GM19351 (cell line): ENCODE measurements at regions not wholly inside any gene's neighbourhood (a gene's known extent, or its start where the extent isn't known, plus 50 kb on each side); places are given as distances from the start of the nearest gene placed in this dataset.

Experiments used
- ATAC-seq: cut with Tn5 transposase; IDR thresholded peaks from one replicate; pipeline ENCODE4 v1.9.1; 2021; ENCODE audit warnings: mild to moderate bottlenecking, moderate library complexity; ENCODE audit not compliant: unreplicated experiment

DNA sequence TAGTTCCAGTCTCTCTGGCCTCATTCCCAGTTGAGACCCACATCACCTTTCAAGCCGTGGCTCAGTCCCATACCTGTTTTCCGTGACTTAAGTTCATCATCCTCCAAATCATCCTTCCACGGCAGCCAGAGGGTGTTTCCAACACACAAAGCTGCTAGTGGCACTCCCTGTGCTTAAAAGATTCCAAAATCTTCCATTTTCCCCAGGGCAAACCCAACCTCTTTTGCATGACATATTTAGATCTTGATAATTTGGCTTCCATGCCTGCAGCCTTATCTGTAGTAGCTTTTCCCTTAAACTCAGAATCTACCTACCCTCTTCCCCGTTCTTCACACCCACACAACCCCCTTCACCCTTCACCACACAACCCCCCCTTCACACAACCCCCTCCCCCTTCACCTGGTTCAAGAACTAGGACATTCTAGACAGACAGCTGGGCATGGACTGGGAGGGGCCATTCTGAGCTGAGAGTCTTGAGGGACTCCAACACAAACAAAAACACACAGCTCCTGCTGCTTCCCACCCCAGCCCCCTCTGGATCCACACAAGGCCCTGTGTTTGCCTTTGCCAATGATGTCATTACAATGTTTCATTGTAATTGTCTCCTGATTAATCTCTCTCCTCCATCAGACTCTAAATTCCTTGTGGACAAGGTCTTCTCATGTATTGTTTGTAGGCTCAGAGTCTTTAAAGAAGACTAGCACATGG, 268.2 kb downstream of the SH3GL2 start:
- ATAC-seq, result no peak

DNA sequence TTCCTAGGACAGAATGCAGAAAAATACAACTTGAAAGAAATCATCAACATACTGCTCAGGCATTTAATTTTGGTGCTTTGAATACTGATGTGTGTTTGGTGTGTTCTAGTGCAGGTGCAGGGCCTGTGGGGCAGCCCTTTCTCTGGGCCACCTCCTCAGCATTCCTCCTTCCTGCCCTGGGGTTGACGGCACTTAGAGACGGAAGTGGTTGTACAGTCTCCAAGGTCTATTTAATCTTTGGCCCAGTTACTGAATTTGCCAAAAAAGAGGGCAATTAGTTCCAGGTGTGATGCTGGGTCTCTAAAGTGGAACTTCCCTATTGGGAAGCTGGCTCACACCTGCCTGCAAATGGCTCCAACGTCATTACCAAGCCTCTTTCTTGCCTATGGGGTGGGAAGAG, 269.0 kb downstream of the SH3GL2 start:
- ATAC-seq, result no peak

GRCh38 chr9:17852108-17852507, 273.2 kb downstream of the SH3GL2 start:
- ATAC-seq, result no peak

GRCh38 chr9:17854487-17854886, 275.6 kb downstream of the SH3GL2 start:
- ATAC-seq, result no peak

GRCh38 chr9:17856995-17857394, 278.1 kb downstream of the SH3GL2 start:
- no peak for ATAC-seq

- ATAC-seq, result no peak
These were observed 280.4 kb downstream of the SH3GL2 start for GRCh38 chr9:17859228-17859627.

GRCh38 chr9:17859987-17860386, 281.1 kb downstream of the SH3GL2 start:
- ATAC-seq, result no peak

DNA sequence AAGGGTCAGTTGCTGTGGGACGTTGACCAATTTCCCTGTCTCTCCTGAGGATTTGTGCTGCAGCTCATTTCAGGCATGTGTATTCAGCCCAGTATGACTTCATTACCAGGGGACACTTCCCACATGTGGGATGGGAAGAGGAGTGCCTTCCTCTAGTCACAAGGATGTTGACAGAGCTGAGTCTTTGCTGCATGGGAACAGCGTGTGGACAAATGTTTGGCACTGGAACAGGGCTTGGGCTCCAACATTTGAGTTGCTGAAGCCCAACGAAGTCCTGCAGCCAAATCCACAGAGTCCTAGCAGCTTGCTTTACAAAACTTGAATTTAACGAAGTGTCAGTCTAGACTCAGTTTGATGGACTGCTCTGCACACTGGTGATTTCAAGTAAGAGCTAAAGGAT, 283.2 kb downstream of the SH3GL2 start:
- ATAC-seq, result no peak

GRCh38 chr9:17862629-17863028, 283.8 kb downstream of the SH3GL2 start:
- ATAC-seq, result no peak

DNA sequence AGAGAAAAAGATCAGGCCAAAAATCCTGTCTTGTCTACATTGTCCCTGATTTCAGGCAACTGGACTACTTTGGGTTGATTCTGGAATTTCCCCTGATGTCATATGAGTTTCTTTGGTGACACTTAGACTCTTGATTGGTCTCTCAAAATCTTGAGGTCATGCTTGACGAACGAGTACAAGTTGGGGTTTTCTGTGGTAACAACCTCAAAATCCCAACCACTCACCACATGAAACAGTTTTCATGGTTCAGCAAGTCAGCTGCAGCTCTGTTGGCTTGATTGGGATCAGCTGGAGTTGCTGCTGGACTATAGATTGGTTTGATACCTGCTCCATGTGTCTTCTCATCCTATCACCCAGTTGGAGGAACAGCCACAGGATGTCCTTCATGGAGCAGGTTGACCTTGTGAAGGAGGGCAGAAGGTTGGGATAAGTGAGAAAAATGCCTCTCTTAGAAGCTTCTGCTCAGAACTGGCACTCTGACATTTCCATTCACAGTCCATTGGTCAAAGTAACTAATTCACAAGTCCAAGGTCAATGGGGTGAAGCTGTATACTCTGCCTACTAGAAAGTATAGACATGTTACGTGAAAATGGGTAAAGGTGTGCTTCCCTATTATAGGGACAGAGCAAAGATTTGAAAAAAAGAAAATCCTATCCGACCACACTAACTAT, 284.5 kb downstream of the SH3GL2 start:
- ATAC-seq, result peak; percentile 89

DNA sequence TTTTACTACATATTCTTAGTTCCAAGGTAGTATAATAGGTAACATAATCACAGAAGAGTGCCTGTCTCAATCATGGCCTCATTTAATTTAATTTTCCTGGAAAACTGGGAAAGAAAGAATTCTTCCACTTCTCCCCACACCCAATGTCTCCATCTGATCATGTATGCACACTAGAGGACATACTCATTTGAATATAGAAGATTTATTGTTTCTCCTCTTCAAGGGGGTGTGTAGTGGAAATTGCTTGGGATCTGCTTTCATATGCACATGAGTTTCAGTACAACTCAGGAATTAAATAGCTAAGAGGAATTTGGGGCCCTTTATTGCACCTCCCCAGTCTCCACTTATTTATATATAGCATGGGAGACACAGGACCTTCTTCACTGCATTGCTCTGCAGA, 285.1 kb downstream of the SH3GL2 start:
- ATAC-seq, result no peak

- no peak for ATAC-seq
These were observed 286.1 kb downstream of the SH3GL2 start for GRCh38 chr9:17864951-17865350.

- no peak for ATAC-seq
These were observed 287.0 kb downstream of the SH3GL2 start for GRCh38 chr9:17865881-17866280.

DNA sequence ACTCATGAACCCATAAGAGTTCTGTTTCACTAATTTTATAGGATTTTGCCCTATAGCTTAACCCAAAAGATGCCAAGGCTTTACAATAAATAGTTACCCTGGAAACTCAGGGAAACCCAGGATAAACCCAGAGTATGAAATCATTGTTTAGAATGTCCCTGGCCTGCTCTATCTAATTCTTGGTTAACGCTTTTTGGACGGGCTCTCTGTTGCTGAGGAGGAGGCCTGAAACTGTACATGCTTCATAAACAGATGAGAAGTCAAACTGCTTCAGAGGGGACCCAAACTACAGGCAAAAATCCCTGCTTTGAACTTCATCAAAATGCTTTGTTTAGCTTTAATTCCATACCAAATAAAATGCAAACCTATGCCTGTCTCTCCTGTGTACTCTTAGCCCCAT, 291.9 kb downstream of the SH3GL2 start:
- ATAC-seq, result no peak

DNA sequence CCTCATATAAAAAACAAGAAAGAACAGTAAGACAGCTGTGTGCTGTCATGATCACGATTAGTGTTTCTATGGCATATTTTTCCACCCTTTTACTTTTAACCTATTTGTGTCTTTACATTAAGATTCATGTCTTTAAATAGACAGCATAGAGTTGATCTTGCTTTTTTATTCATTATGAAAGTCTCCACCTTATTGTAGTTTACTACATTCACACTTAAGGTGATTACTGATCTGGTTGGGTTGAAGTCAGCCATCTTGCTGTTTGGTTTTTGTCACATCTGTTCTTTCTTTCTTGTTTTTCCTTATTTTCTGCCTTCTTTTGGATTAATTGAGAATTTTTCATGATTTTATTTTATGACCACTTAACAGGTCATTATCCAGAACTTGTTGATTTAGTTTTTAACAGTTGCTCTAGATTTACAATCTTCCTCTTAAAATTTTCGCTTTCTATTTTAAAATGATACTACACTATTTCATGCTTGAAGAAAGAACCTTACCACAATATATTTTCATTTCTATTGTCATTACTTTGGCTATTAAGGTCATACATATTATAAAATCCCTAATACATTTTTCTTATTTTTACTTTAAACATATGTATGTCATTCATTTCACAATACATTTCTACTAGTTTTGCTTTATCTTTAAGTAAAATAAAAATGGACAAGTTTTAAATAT, 292.5 kb downstream of the SH3GL2 start:
- no peak for ATAC-seq

DNA sequence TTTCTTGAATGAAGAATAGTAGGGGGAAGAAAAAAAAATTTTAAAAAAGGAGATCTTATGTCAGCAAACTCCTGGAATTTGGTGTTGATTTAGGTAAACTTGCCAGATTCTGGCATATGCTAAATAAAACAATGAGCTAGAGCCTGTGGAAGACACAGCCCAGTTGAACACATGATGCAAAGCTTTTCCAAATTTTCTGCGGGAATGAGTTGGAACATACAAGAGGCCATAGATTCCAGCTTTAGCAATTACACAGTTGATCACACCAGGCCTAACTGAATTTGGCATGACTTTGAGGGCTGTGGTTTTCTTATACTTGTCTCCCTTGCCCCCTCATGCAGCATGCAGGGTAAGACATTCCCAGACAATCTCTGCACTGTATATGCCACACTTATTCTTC, 297.0 kb downstream of the SH3GL2 start:
- no peak for ATAC-seq

GRCh38 chr9:17876687-17877086, 297.8 kb downstream of the SH3GL2 start:
- no peak for ATAC-seq

DNA sequence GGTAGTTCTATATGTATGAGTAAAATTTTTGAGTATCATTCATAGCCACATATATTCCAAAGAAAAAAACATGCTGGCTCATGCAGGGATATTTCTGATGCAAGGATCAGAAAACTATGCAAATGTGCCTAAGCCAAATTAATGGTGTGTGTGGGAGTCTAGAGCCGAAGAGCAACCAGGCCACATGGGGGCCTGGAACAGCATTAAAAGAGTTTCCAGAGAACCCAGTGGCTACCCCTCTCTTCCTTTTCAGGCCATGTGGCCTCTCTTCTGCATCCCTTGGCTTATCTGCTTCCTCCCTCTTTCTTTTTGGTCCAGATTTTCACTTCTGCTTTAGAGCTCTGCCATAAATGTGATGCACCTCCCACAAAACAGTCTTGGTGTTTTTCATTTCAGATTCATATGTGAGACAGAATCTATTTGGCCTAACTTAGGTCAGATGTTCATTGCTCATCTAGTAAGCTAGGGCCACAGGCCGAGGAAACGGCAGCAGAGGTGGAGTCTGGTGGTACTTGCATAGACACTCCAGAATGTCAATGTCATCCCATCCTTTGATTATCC, 300.0 kb downstream of the SH3GL2 start:
- ATAC-seq, result peak; percentile 52

DNA sequence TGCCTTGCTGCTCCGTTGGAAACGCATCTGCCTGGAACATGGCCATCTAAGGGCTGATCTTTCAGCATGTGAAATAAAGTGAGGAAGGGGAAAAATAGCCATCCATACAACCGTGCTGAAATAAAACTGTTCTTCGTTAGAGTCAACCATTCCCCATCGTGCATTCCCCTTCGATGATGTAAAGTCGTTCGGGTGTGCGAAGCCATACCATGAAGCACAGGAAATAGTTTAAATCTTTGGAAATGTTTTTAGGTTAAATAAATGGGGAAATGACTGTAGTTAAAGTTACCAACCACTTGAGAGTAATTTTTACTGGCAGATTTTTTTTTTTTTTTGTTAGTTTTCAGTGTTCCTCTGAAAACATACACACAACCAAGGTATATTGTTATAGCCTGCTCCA, 302.5 kb downstream of the SH3GL2 start:
- no peak for ATAC-seq

GRCh38 chr9:17882688-17883594, 304.1 kb downstream of the SH3GL2 start:
- ATAC-seq, result no peak

DNA sequence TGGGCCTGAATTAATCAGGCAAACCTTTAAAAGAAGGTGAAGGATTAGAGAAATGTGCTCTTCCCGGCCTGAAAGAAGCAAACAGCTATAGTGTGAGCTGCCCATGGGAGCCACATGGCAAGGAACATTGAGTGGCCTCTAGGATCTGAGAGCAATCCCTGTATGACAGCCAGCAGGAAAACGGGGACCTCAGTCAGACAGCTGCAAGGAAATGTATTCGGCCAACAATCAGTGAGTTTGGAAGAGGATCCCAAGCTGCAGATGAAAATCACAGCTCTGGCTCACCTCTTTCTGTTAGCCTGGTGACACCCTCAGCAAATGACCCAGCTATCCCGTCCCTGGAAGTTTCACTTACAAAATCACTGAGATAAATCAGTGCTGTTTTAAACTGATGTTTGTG, 309.2 kb downstream of the SH3GL2 start:
- ATAC-seq, result no peak
